ENCODE measurements at regions not wholly inside any gene's neighbourhood (a gene's known extent, or its start where the extent isn't known, plus 50 kb on each side); places are given as distances from the start of the nearest gene placed in this dataset.

DNA sequence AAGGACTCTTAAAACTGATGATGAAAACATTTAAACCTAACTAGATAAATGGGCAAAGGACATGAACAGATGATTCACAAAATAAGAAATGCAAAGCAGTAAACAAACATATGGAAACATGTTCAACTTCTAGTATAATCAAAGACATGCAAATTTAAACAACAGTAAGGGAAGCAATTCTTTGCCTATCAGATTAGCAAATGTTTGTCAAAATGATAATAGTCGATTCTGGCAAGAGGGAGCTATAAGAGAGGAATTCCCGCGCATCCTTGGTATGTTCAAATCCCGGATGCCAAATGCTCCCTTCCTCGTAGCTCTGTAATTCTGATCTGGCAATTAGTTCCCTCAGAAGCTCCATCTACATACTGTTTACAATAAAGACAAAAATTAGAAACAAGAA, 320.5 kb downstream of the PHKB start:
- TF ChIP-seq CTCF (IDR thresholded peaks at IDR 0.05) (no peak), POLR2A (IDR thresholded peaks at IDR 0.05) (no peak)
